Mesendoderm (in vitro differentiated cells): ENCODE measurements at regions not wholly inside any gene's neighbourhood (a gene's known extent, or its start where the extent isn't known, plus 50 kb on each side); places are given as distances from the start of the nearest gene placed in this dataset.

ENCODE experiments used
- DNase-seq: peaks from one replicate; pipeline ENCODE4 v3.0.0; 2013
- H2AK5ac ChIP-seq: 2 replicates; pipeline ENCODE4 v1.6.1; 2013; ENCODE audit warnings: low read length, inconsistent platforms
- H2BK120ac ChIP-seq: 2 replicates; pipeline ENCODE4 v1.6.1; 2013; ENCODE audit warnings: low read depth, mild to moderate bottlenecking, low read length, moderate library complexity, mixed read lengths
- H2BK15ac ChIP-seq: replicated peaks from 2 replicates; pipeline ENCODE4 v1.6.1; 2013; ENCODE audit warnings: low read depth, mild to moderate bottlenecking, moderate library complexity
- H2BK5ac ChIP-seq: 2 replicates; pipeline ENCODE4 v1.6.1; 2013; ENCODE audit warnings: low read length, inconsistent platforms
- H3K18ac ChIP-seq: 2 replicates; pipeline ENCODE4 v1.6.1; 2013; ENCODE audit warnings: mild to moderate bottlenecking, low read length, mixed read lengths
- H3K23ac ChIP-seq: one replicate; pipeline ENCODE4 v1.6.1; 2013; ENCODE audit warnings: low read length
- H3K27ac ChIP-seq: 2 replicates; pipeline ENCODE4 v1.5.1; 2013; ENCODE audit warnings: low read depth, mild to moderate bottlenecking, inconsistent platforms, low read length, moderate library complexity
- H3K27me3 ChIP-seq: 2 replicates; pipeline ENCODE4 v1.6.1; 2013; ENCODE audit warnings: low read length, control low read depth, mild to moderate bottlenecking, inconsistent platforms; ENCODE audit not compliant: insufficient read depth, poor library complexity
- H3K36me3 ChIP-seq: 2 replicates; pipeline ENCODE4 v1.6.1; 2013; ENCODE audit warnings: low read length, inconsistent platforms; ENCODE audit not compliant: control insufficient read depth, insufficient read depth
- H3K4ac ChIP-seq: one replicate; pipeline ENCODE4 v1.6.1; 2013; ENCODE audit warnings: low read depth, mild to moderate bottlenecking, low read length, moderate library complexity
- H3K4me1 ChIP-seq: 2 replicates; pipeline ENCODE4 v1.6.1; 2013; ENCODE audit warnings: low read depth, low read length, inconsistent platforms; ENCODE audit not compliant: control insufficient read depth
- H3K4me2 ChIP-seq: 2 replicates; pipeline ENCODE4 v1.6.1; 2013; ENCODE audit warnings: low read length
- H3K4me3 ChIP-seq: 2 replicates; pipeline ENCODE4 v1.5.1; 2013; ENCODE audit warnings: mild to moderate bottlenecking, low read length
- H3K56ac ChIP-seq: one replicate; pipeline ENCODE4 v1.6.1; 2013; ENCODE audit warnings: low read length
- H3K79me1 ChIP-seq: 2 replicates; pipeline ENCODE4 v1.6.1; 2013; ENCODE audit warnings: low read length, inconsistent platforms
- H3K79me2 ChIP-seq: 2 replicates; pipeline ENCODE4 v1.6.1; 2013; ENCODE audit warnings: mild to moderate bottlenecking, low read length; ENCODE audit not compliant: control insufficient read depth, insufficient read depth
- H3K9ac ChIP-seq: 2 replicates; pipeline ENCODE4 v1.6.1; 2013; ENCODE audit warnings: low read length, inconsistent platforms
- H4K5ac ChIP-seq: one replicate; pipeline ENCODE4 v1.6.1; 2013; ENCODE audit warnings: low read length
- H4K8ac ChIP-seq: one replicate; pipeline ENCODE4 v1.6.1; 2013; ENCODE audit warnings: low read depth, mild to moderate bottlenecking, control low read depth, low read length, moderate library complexity
- WGBS: extraction: QIAGEN DNeasy Blood & Tissue Kit; methylation state at CpG from one replicate; pipeline ENCODE4 v1.1.7; 2013; ENCODE audit warnings: low lambda C conversion rate, missing lambda C conversion rate; ENCODE audit not compliant: insufficient coverage; ENCODE audit errors: extremely low coverage; 5-methylcytosine and 5-hydroxymethylcytosine counted together

GRCh38 chr16:11413907-11414595, 68.8 kb downstream of the RMI2 start:
- H3K4me2 ChIP-seq, result no peak overlapping the region
- no peak overlapping the region for H2BK5ac ChIP-seq
- H2BK120ac ChIP-seq, result no peak overlapping the region
- no peaks in the 10 kb centered on the region for H3K36me3 ChIP-seq
- H2AK5ac ChIP-seq, result no peak overlapping the region
- no peak overlapping the region for H4K5ac ChIP-seq
- H4K8ac ChIP-seq, result no peak overlapping the region
- no CpG with 5 or more reads among the region's 11 CpGs for WGBS
- no peak overlapping the region for H3K9ac ChIP-seq
- no peak overlapping the region for H3K23ac ChIP-seq
- no peaks in the 10 kb centered on the region for H3K79me1 ChIP-seq
- no peak overlapping the region for H3K27ac ChIP-seq
- no peak overlapping the region for H3K18ac ChIP-seq
- no peak overlapping the region for H3K56ac ChIP-seq
- H3K27me3 ChIP-seq, result no peaks in the 10 kb centered on the region
- no peaks in the 10 kb centered on the region for H3K79me2 ChIP-seq
- H3K4ac ChIP-seq, result no peak overlapping the region
- no peaks in the 10 kb centered on the region for H3K4me1 ChIP-seq
- H2BK15ac ChIP-seq, result no peak overlapping the region
- DNase-seq, result no peak
- H3K4me3 ChIP-seq, result no peak overlapping the region

GRCh38 chr16:11414815-11415775, 69.8 kb downstream of the RMI2 start:
- no peak overlapping the region for H4K8ac ChIP-seq
- no peaks in the 10 kb centered on the region for H3K27me3 ChIP-seq
- H2BK120ac ChIP-seq, result no peak overlapping the region
- H3K18ac ChIP-seq, result no peak overlapping the region
- no peak overlapping the region for H2BK15ac ChIP-seq
- H3K79me2 ChIP-seq, result no peaks in the 10 kb centered on the region
- no peak overlapping the region for H3K4me2 ChIP-seq
- H3K9ac ChIP-seq, result no peak overlapping the region
- no peaks in the 10 kb centered on the region for H3K4me1 ChIP-seq
- no peak overlapping the region for H3K4me3 ChIP-seq
- H4K5ac ChIP-seq, result no peak overlapping the region
- no peak for DNase-seq
- no peak overlapping the region for H3K4ac ChIP-seq
- no peak overlapping the region for H3K56ac ChIP-seq
- H2BK5ac ChIP-seq, result no peak overlapping the region
- WGBS, result no CpG with 5 or more reads among the region's 21 CpGs
- no peaks in the 10 kb centered on the region for H3K79me1 ChIP-seq
- H3K23ac ChIP-seq, result no peak overlapping the region
- no peak overlapping the region for H2AK5ac ChIP-seq
- no peaks in the 10 kb centered on the region for H3K36me3 ChIP-seq
- no peak overlapping the region for H3K27ac ChIP-seq

- H3K27ac ChIP-seq, result no peak overlapping the region
- no peaks in the 10 kb centered on the region for H3K27me3 ChIP-seq
- H2AK5ac ChIP-seq, result no peak overlapping the region
- no peak overlapping the region for H4K8ac ChIP-seq
- WGBS, result no CpG with 5 or more reads among the region's 16 CpGs
- H3K79me2 ChIP-seq, result no peaks in the 10 kb centered on the region
- H2BK5ac ChIP-seq, result no peak overlapping the region
- H3K9ac ChIP-seq, result no peak overlapping the region
- H3K4ac ChIP-seq, result no peak overlapping the region
- H3K23ac ChIP-seq, result no peak overlapping the region
- no peak overlapping the region for H2BK120ac ChIP-seq
- no peak overlapping the region for H3K4me2 ChIP-seq
- H3K4me3 ChIP-seq, result no peak overlapping the region
- H3K18ac ChIP-seq, result no peak overlapping the region
- H3K79me1 ChIP-seq, result no peaks in the 10 kb centered on the region
- no peak overlapping the region for H3K56ac ChIP-seq
- DNase-seq, result no peak
- H2BK15ac ChIP-seq, result no peak overlapping the region
- H4K5ac ChIP-seq, result no peak overlapping the region
- H3K36me3 ChIP-seq, result no peaks in the 10 kb centered on the region
- no peaks in the 10 kb centered on the region for H3K4me1 ChIP-seq
Measured at GRCh38 chr16:11416228-11417001, 71.2 kb downstream of the RMI2 start.

GRCh38 chr16:11417487-11417886, 72.2 kb downstream of the RMI2 start:
- no CpG with 5 or more reads among the region's 10 CpGs for WGBS
- no peak overlapping the region for H3K27ac ChIP-seq
- H3K56ac ChIP-seq, result no peak overlapping the region
- DNase-seq, result no peak
- no peak overlapping the region for H3K23ac ChIP-seq
- no peak overlapping the region for H2BK120ac ChIP-seq
- H3K79me1 ChIP-seq, result no peaks in the 10 kb centered on the region
- no peak overlapping the region for H4K8ac ChIP-seq
- no peak overlapping the region for H3K9ac ChIP-seq
- H3K18ac ChIP-seq, result no peak overlapping the region
- H3K4me3 ChIP-seq, result no peak overlapping the region
- H3K27me3 ChIP-seq, result no peaks in the 10 kb centered on the region
- H3K4me1 ChIP-seq, result no peaks in the 10 kb centered on the region
- no peak overlapping the region for H2BK5ac ChIP-seq
- H3K4ac ChIP-seq, result no peak overlapping the region
- no peak overlapping the region for H2AK5ac ChIP-seq
- H4K5ac ChIP-seq, result no peak overlapping the region
- no peaks in the 10 kb centered on the region for H3K36me3 ChIP-seq
- no peaks in the 10 kb centered on the region for H3K79me2 ChIP-seq
- H2BK15ac ChIP-seq, result no peak overlapping the region
- H3K4me2 ChIP-seq, result no peak overlapping the region

- H4K8ac ChIP-seq, result no peak overlapping the region
- no peak overlapping the region for H3K4me2 ChIP-seq
- H4K5ac ChIP-seq, result no peak overlapping the region
- no peak overlapping the region for H2AK5ac ChIP-seq
- H2BK15ac ChIP-seq, result no peak overlapping the region
- H3K4me1 ChIP-seq, result no peaks in the 10 kb centered on the region
- no peak overlapping the region for H3K27ac ChIP-seq
- no peaks in the 10 kb centered on the region for H3K79me2 ChIP-seq
- H3K56ac ChIP-seq, result no peak overlapping the region
- no peaks in the 10 kb centered on the region for H3K79me1 ChIP-seq
- WGBS, result no CpG with 5 or more reads among the region's 4 CpGs
- H3K4ac ChIP-seq, result no peak overlapping the region
- no peaks in the 10 kb centered on the region for H3K27me3 ChIP-seq
- H3K18ac ChIP-seq, result no peak overlapping the region
- H2BK5ac ChIP-seq, result no peak overlapping the region
- H3K36me3 ChIP-seq, result no peaks in the 10 kb centered on the region
- no peak overlapping the region for H2BK120ac ChIP-seq
- H3K23ac ChIP-seq, result no peak overlapping the region
- no peak overlapping the region for H3K9ac ChIP-seq
- DNase-seq, result no peak
- H3K4me3 ChIP-seq, result no peak overlapping the region
Measured at GRCh38 chr16:11418506-11418905, 73.2 kb downstream of the RMI2 start.
